ENCODE measurements at regions not wholly inside any gene's neighbourhood (a gene's known extent, or its start where the extent isn't known, plus 50 kb on each side); places are given as distances from the start of the nearest gene placed in this dataset.

- no peak overlapping the region for H2AFZ ChIP-seq (ENCODE audit: low read depth, low read length)
- no peaks in the 10 kb centered on the region for H3K9me2 ChIP-seq (ENCODE audit: insufficient read depth, low read length)
- no peak overlapping the region for H3K9ac ChIP-seq (ENCODE audit: low read length)
- H3K27ac ChIP-seq (ENCODE audit: low read length): no peak overlapping the region
- no peaks in the 10 kb centered on the region for H3K36me3 ChIP-seq (ENCODE audit: insufficient read depth, low read length)
- no peaks in the 10 kb centered on the region for H3K27me3 ChIP-seq (ENCODE audit: insufficient read depth, low read depth, low read length)
- H4K20me1 ChIP-seq (ENCODE audit: insufficient read depth): no peaks in the 10 kb centered on the region
- no peak overlapping the region for H3K4me2 ChIP-seq (ENCODE audit: low read length)
- H3K9me3 ChIP-seq (ENCODE audit: low read length): no peaks in the 10 kb centered on the region
- no peaks in the 10 kb centered on the region for H3K79me2 ChIP-seq (replicated peaks; ENCODE audit: insufficient read depth, low read length)
- TF ChIP-seq TAF1 (IDR thresholded peaks at IDR 0.05; ENCODE audit: low read depth): no peak
- TF ChIP-seq MXI1 (conservative IDR thresholded peaks at IDR 0.05; ENCODE audit: poor library complexity, severe bottlenecking): no peak
- no peak for TF ChIP-seq REST (IDR thresholded peaks at IDR 0.05; ENCODE audit: borderline replicate concordance)
- no peak for TF ChIP-seq POLR2AphosphoS5 (IDR thresholded peaks at IDR 0.05)
- no peak for TF ChIP-seq RAD21 (conservative IDR thresholded peaks at IDR 0.05)
- no peak overlapping the region for H3K4me3 ChIP-seq (ENCODE audit: low read length)
- H3F3A ChIP-seq (ENCODE audit: insufficient read depth, low read length, poor library complexity, severe bottlenecking): no peaks in the 10 kb centered on the region
These were observed 78.5 kb downstream of the POLR2M start for GRCh38 chr15:57785039-57785438.

GRCh38 chr15:57785959-57786358 lies 79.4 kb downstream of the POLR2M start:
- H3K79me2 ChIP-seq (replicated peaks; ENCODE audit: insufficient read depth, low read length): no peaks in the 10 kb centered on the region
- no peaks in the 10 kb centered on the region for H4K20me1 ChIP-seq (ENCODE audit: insufficient read depth)
- H3K36me3 ChIP-seq (ENCODE audit: insufficient read depth, low read length): no peaks in the 10 kb centered on the region
- H3K9me3 ChIP-seq (ENCODE audit: low read length): no peaks in the 10 kb centered on the region
- no peaks in the 10 kb centered on the region for H3F3A ChIP-seq (ENCODE audit: insufficient read depth, low read length, poor library complexity, severe bottlenecking)
- H3K4me2 ChIP-seq (ENCODE audit: low read length): no peak overlapping the region
- no peak overlapping the region for H3K27ac ChIP-seq (ENCODE audit: low read length)
- H3K9ac ChIP-seq (ENCODE audit: low read length): no peak overlapping the region
- no peaks in the 10 kb centered on the region for H3K9me2 ChIP-seq (ENCODE audit: insufficient read depth, low read length)
- H2AFZ ChIP-seq (ENCODE audit: low read depth, low read length): no peak overlapping the region
- H3K27me3 ChIP-seq (ENCODE audit: insufficient read depth, low read depth, low read length): no peaks in the 10 kb centered on the region
- TF ChIP-seq POLR2AphosphoS5 (IDR thresholded peaks at IDR 0.05) (no peak), CTCF (IDR thresholded peaks at IDR 0.05; ENCODE audit: poor library complexity, severe bottlenecking) (no peak), EZH2 (IDR thresholded peaks at IDR 0.05; ENCODE audit: borderline replicate concordance, insufficient read depth, low read length, poor library complexity, severe bottlenecking) (no peak), MXI1 (conservative IDR thresholded peaks at IDR 0.05; ENCODE audit: poor library complexity, severe bottlenecking) (no peak), EP300 (conservative IDR thresholded peaks at IDR 0.05; ENCODE audit: poor library complexity, severe bottlenecking) (no peak), TAF1 (IDR thresholded peaks at IDR 0.05; ENCODE audit: low read depth) (no peak), SMC3 (conservative IDR thresholded peaks at IDR 0.05; ENCODE audit: poor library complexity) (no peak), REST (IDR thresholded peaks at IDR 0.05; ENCODE audit: borderline replicate concordance) (no peak), RAD21 (conservative IDR thresholded peaks at IDR 0.05) (no peak)
- H3K4me3 ChIP-seq (ENCODE audit: low read length): no peak overlapping the region
